LHCN-M2 (cell line): ENCODE measurements at regions not wholly inside any gene's neighbourhood (a gene's known extent, or its start where the extent isn't known, plus 50 kb on each side); places are given as distances from the start of the nearest gene placed in this dataset.

Experiments
- DNase-seq: peaks from one replicate; pipeline ENCODE4 v3.0.0-alpha.2; 2012; ENCODE audit warnings: low read depth

DNA sequence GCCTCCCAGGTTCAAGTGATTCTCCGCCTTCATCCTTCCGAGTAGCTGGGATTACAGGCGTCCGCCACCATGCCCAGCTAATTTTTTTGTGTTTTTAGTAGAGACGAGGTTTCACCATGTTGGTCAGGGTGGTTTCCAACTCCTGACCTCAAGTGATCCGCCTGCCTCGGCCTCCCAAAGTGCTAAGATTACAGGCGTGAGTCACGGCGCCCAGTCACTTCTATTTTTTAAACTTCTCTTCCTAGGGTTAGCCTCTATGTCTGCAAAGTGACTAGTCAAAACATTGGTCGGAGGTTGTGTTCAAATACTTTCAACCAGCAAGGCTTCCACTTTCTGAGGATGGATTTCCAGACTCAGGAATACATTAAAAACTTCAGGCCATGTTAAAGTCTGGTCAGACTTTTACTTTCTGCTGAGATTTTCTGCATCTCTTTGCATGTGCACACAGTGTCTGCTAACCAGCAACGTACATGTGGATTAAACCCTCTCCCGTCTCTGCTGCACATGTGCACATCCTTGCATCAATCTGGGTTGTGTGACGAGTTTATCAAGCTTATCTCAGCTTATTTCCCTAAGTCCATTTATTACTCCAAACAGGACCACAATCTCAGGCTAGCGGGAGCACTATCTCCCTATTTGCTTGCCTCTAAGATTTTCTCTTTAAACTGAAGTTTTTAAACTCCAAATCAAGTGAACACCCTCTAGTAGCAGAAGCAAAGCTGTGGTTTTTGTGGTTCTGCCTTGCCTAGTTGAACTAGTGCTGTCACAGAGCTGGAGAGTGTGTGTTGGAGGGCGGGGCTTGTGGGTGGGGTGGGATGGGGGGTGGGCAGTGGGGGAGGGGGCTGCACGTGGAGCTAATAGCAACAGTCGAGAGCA is 525.2 kb upstream of the GOT2 start:
- DNase-seq, result no peak

DNA sequence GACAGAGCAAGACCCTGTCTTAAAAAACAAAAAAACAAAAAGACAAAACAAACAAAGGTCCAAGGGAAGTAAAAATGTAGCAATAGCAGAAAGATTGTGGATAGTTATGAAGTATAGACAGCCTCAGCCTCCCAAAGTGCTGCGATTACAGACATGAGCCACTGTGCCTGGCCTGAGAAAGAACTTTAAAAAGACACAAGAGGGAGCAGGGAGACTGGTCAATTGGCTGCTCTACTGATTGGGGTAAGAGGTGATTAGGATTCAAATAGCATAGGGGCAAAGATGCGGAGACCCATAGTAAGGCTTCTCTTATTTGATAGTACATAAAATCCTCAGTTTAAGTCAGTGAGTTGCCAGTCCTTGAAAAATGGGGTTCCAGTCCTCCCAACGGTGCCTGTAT is 518.2 kb upstream of the GOT2 start:
- DNase-seq, result no peak

DNA sequence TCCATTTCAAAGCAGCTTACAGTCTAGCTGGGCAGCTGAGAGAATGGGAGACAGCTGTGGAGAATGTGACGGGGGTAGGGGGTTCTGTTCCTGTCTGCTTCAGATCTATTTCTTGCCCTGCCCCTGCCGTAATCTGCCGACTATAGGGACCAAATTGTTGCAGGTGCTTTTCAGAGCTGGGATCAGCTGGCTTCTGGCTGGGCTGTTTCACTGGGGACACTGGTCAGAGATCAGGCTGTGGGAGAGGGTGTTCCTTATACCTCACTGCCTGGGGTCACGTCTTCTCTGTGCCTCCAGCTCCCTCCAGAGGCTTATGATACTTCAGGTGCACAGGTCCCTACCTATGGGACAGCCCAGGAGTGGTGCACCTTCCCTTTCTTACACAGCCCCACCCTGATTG is 514.9 kb upstream of the GOT2 start:
- DNase-seq, result no peak

DNA sequence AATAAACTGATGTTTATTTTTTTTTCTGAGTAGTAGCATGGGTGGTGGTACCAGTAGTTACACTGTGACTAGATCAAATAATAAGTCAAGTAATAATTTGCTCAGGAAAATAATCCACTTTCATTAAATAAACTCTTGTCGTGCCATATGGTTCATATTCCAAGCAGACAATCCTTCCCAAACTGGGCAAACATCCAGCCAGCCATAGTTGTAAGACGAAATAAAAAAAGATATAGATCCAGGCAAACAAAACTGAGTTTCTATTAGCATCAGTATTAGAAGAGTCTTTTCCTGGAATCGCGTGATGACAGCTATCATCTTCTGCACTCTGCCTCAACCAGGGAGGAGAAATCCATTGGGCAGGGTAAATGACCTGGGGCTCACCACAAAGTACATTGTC is 508.4 kb upstream of the GOT2 start:
- no peak for DNase-seq

DNA sequence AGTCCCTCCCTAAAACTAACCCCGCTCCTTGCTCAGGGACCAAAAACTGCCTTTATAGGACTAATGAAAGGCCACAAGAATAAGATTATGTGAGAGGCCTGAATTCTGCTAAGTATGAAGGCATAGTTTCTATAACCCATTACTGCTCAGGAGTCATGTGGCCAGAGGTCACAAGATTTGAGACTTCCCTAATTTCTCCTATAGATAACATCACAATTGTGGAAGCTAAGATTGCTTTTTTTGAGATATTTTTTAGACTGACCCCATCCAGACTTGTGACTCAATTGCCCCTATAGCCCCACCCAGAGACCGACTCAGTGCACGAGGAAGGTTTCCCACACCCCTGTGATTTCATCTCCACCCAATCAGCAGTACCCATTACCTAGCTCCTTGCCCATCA is 504.1 kb upstream of the GOT2 start:
- no peak for DNase-seq

DNA sequence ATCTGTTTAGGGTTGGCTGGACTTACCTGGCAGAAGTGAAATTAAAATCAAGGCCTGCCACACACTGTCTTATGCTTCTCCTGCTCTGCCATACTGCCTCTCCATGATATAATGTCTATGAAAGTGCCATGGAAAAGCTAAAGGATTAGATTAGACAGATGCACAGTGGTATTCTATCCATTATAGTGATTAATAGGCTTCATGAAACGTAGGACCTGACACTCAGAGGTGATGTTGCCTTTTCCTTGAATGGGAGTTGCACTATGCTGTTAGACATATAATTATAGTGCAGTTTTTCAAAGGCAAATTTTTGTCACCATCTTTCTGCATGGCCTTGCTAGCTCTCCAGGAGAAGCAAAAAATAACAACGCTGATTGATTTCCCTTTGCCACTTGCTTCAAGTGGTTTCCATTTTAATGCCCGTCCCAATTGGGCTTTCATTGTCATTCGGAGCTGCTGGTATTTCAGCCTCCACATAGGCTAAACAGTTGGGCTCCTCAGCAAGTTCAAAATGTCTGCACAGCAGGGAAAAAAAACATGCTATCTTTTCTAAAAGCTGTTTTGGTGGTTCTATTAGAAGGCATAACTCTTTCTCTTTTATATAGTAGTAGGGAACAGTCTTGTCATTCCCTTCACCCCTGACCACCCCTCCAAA is 502.8 kb upstream of the GOT2 start:
- no peak for DNase-seq

DNA sequence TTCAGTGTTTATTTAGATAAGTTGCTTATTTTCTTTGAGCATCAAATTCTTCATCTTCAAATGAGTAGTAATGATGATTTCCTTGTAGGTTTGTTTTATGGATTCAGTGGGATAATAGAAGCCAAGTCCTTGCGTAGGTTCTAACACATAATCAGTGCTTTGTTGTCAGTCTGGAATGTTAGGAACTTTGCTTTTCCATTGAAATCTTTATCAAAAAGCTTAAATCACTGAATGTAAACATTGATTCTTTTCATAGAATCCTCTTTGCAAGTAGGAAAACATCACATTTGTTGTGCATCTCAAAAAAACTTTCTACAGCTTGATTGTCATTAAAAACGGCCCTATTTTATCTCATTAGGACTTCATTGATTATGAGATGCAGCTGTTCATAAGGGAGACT is 490.3 kb upstream of the GOT2 start:
- DNase-seq, result no peak

DNA sequence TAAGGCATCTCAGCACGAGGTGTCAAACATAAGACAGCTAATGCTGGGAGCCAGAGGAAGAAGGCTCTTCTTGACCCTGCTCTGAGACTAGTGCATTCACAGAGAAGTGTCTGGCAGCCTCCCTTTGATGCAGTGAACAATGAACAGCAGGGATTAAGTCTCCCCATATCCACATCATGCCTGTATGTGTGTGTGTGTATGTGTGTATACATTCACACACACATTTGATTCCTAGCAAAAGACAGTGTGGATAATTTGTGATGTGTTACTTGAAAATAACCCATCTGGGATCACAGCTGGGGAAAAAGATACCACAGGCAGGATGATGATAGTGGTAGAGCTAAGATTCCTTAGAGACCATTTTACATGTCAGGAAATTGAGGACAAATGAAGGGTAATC is 485.9 kb upstream of the GOT2 start:
- no peak for DNase-seq

DNA sequence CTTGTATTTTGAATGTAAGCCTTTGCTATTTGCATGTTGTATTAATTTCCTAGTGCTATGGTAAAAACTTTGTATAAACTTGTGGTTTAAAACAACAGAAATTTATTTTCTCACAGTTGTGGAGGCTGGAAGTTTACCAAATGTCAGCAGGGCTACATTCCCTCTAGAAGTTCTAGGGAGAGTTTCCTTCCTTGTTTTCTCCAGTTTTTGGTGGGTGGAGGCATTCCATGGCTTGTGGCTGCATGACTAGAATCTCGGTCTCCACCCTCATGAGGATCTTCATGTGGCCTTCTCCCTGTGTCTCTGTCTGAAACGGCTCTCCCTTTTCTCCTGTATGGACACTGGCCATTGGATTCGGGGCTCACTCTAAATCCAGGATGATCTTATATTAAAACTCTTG is 482.2 kb upstream of the GOT2 start:
- DNase-seq, result no peak

DNA sequence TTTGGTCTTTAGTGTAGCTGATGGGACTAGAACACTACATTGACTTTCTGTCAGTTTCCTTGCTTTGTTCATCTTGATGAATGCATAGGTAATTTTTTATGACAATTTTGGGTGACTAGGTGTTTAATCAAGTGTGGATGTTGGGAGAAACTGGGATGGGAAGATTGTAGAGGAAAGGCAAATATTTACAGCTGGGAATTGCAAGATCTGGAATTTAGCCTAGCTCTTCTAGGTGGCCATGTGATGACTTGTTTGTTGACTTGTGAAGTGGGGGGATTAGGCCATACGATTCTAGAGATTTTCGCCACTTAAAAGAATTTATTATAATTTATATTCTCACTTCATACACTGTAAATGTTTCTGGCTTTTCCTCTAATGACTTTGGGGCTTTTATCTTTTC is 480.3 kb upstream of the GOT2 start:
- no peak for DNase-seq

DNA sequence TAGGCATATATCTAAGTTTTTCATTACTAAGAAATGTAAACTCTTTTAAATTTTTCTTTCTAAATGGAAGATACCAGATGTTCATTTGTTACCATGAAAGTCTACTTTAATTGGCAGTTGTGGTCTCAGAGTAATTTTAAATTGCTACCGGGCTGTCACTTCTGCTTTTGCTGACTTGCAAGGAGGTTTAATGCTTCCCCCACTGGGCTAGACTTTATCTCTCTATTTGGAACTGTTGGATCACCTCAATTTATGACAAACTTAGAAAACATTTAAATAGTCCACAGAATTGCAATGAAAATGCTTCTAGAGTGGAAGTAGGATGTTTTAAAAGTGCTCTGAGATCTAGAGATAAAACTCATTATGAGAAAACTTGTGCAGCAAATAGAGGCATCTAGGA is 479.8 kb upstream of the GOT2 start:
- DNase-seq, result no peak

DNA sequence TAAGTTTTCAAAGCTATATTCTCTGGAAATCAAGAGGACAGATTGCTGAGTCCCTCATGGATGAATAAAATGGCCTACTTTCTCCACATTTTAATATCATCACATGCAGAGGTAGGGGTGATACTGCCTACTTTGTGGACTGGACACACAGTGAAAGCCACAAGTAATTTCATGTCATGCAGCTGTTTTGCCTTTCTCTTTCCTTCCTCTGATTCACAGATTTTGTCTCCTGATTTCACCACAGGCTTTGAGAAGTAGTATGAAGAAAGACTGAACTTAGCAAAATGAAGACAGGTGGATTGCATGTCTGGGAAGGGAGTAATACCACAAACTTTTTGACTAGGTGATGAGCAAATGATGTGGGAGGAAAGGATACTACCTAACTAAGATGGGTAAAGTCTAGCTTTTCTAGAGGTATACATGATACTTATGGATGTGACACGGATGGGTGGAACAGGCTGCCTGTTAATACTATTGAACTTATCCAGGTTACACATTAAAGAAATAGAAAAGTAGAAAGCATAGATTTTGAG is 478.4 kb upstream of the GOT2 start:
- peak; percentile 80 for DNase-seq

DNA sequence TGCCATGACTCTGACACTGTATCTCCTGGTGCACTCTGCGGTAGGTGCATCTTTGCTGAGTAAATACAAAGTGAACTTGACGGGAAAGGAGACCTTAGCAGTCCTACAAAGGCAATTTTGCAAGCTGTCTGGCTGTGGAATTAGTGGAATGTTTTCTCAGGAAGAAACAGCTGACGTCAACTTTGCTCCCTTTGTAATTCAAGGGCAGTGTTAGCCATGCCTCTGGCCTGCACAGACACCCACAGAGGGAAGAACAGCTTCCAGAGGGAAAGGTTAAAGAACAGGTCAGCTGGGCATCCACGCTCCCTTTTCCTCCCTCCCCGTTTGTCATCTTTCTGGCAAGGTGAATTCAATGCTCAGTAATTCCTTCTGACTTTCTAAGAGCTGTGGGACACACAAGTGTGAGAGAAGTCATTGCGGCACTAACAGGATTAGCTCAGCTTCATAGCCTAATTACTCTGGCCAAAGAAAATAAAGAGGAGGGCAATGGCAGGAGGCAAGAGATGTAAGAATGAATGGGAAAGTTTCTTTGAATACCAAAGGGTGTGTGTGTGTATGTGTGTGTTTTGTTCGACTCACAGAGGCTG is 476.9 kb upstream of the GOT2 start:
- peak; percentile 74 for DNase-seq

DNA sequence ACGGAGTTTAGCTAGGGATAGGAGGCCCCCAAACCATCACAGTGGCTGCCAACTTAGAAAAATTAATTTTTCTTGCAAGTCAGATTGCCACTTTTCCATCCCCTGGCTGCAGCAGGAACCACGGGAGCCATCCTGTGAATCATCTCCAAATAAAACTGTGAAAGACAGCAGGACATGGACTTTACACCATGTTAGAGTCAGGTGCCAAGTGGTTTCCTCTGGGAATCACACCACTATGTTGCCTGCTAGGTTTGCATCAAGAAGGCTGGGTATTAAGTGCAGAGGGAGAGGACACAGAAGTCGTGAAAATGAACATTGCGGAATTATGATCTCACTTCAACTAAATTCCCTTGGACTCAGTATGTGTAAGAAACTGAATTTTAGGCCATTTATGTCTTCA is 471.3 kb upstream of the GOT2 start:
- peak; percentile 2 for DNase-seq

DNA sequence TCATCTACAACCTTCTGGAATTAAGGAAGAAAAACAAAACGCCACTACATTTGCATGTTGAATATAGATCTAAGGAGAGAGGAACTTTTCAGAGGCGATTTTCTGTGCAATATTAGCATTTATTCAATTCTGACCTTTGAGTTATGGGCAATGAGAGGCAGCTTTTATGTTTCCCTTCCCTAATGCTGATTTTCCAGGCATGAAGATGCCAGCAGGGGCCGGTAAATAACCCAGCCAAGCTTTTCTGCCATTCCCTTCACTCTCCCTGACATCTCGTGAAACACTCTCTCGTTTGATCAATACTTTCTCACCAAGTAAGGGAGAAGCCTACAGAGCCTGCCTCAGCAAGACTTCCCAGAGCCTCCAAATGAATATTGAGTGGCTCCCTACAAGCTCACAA is 470.5 kb upstream of the GOT2 start:
- DNase-seq, result no peak

DNA sequence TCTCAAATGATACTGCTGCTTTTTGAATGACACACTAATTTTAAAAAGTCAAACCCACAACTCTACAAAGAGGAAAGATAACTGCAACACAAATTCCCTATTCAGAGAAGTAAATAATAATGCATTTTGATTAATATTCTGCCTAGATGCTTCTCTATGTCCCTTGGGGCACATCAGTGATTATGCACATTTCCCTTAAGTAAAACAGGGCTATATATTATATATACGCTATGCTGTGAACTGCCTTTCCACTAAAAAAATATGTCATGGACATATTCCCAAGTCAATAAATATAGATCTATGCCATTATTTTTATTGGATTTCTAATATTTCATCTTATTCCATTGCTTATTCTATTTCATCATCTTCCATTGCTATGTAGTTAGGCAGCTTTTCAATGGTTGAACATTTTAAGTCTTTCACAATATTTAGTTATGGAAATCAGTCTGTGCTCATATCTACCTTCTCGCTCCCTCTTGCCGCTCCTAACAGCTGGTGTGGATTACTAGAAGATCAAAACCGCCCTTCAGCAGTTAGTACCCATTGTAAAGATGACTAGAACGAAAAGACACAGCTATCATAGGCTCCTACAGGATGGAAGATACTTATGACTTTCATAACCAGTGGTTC is 468.2 kb upstream of the GOT2 start:
- no peak for DNase-seq

DNA sequence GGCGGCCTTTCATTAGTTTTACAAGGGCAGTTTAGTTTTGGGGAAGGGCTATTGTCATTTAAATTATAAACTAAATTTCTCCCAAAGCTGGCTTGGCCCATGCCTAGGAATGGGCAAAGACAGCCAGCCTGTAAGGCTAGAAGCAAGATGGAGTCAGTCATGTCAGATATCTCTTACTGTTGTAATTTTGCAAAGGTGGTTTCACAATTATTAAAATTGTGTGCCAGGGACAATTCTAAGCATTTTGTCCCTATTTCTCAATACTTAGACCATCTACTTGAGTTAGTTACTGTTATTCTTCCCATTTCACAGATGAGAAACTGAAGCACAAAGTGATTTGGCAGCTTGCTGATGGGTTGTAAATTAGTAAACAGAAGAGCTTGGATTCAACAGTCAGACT is 467.7 kb upstream of the GOT2 start:
- DNase-seq, result no peak

DNA sequence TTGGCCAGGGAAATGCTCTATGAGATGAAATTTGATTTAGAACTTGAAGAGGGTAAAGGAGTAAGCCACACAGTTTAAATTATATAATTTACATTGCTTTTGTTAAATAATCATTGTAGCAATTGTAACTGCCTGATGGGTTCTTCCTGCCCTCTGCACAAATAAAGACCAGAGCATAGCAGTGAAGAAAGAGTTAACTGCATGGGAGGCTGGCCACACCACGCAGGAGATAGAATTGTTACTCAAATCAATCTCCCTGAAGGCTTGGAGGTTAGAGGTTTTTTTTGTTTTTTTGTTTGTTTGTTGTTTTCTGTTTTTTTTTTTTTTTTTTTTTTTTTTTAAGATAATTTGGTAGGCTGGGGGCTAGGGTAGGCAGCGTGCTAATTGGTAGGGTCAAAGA is 467.0 kb upstream of the GOT2 start:
- no peak for DNase-seq

DNA sequence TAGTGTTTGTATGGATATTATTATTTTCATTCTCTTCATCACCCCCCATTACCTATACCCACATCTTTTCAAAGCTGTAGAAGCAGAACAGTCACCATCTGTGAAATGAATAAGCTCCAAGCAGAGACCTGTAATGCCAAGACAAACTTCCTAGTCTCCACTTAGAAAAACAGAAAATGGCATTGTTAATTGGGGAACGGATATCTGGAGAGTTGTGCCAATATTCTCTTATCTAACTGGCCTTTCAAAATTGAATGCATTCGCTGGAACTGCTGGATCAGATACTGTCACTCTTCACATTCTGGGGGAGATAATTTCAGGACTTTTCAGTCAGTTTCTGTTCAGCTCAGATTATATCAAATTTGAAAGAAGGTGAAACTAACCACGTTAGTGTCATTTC is 464.4 kb upstream of the GOT2 start:
- no peak for DNase-seq

DNA sequence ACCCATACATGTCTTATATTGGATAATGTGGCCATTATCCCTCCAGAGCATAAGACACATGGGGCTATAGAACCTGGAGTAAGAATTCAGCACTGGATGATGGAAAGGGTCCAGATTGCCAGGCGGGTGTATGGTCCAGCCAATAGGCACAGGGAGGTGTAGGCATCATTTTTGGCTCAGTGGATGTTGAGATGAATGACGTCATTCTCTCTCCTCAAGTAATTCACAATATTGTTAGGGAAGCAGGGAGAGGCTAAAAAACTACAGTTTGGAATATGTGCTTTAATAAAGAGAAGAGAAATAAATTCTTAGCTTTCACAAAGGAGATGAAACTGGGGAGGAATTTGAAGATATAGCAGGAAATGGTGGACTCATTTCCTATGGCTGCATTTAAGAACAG is 461.1 kb upstream of the GOT2 start:
- no peak for DNase-seq

DNA sequence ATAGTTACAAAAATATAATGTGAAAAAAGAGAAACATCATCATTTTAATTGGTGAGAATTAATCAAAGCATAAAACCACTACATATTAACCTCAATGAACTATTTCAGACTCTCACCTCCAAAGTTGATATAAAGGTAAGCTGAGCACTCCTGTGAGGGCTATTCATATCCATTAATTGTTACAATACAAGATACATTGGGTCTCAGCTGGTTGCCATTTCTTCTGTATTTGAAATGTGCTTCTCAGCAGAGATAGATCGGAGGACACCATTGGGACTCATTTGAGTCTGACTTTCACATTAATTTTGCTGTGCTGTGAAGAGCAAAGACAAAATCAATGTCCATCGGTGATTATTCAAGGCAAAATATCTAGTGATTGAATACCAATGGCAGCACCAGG is 459.5 kb upstream of the GOT2 start:
- DNase-seq, result no peak

DNA sequence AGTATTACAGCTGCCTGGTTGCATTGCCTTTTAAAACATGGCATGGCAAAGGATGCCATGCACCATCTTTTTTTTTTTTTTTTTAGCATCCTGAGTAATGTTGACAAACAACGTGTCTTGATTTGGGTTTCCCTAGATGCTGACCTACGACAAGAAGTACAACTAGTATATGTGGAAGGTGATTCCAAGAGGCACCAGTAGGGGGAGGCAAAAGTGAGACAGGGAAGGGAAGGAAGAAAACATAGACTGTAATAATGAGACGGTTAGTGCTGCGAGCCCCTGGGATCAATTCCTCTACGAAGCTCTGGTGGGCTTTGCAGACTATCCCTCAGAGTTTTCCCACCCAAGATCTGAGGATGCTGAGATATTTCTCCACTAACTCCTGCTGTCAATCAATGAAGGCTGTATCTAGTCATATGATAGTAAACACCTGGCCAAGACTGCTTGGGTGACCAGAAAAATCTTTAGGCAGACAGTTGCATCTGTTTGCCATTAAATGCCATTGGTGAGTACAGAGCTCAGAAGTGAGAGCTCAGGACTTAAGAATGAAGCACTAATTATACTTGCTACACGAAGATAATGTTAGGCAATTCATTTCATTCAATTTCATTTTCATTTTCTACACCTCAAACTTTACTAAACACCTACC is 458.6 kb upstream of the GOT2 start:
- DNase-seq, result peak; percentile 33
